Astrocyte (in vitro differentiated cells and primary cell): ENCODE measurements at regions not wholly inside any gene's neighbourhood (a gene's known extent, or its start where the extent isn't known, plus 50 kb on each side); places are given as distances from the start of the nearest gene placed in this dataset.

ENCODE experiments used
- EZH2 ChIP-seq: IDR thresholded peaks from 2 replicates; pipeline ENCODE4 v1.6.1; 2012; ENCODE audit warnings: mild to moderate bottlenecking, low read length, inconsistent platforms; ENCODE audit not compliant: insufficient read depth
- TF ChIP-seq, protein P1 (sequence below): IDR thresholded peaks from 2 replicates; pipeline ENCODE4 v1.5.1; 2011; ENCODE audit warnings: low read depth, mild to moderate bottlenecking, inconsistent platforms, low read length, moderate library complexity; ENCODE audit not compliant: insufficient read depth

DNA sequence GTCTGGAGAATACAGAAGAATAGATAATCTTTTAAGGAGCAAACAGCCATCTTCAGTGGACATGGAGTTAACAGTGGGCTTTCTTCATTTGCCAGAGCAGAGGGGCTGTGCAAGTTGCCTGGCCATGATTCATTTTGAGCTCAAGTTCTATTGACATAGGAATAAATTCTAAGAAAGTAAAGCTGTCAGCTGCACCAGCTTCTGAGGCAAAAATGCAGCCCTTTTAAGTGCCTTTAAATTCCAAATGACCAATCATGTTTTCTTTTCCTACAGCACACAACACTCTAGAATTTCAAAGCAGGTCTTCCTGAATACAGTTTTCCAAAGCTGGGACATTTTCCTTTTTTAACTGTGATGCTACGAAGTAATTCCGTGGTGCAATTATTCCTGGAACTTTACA, 246.4 kb upstream of the NT5C1B start:
- TF ChIP-seq, protein P1, sequence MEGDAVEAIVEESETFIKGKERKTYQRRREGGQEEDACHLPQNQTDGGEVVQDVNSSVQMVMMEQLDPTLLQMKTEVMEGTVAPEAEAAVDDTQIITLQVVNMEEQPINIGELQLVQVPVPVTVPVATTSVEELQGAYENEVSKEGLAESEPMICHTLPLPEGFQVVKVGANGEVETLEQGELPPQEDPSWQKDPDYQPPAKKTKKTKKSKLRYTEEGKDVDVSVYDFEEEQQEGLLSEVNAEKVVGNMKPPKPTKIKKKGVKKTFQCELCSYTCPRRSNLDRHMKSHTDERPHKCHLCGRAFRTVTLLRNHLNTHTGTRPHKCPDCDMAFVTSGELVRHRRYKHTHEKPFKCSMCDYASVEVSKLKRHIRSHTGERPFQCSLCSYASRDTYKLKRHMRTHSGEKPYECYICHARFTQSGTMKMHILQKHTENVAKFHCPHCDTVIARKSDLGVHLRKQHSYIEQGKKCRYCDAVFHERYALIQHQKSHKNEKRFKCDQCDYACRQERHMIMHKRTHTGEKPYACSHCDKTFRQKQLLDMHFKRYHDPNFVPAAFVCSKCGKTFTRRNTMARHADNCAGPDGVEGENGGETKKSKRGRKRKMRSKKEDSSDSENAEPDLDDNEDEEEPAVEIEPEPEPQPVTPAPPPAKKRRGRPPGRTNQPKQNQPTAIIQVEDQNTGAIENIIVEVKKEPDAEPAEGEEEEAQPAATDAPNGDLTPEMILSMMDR, result no peak
- TF ChIP-seq EZH2, result no peak
